ENCODE measurements at regions not wholly inside any gene's neighbourhood (a gene's known extent, or its start where the extent isn't known, plus 50 kb on each side); places are given as distances from the start of the nearest gene placed in this dataset.
A peak's percentile ranks its signal among the peaks of the same experiment; 100 is the strongest.

- DNase-seq (ENCODE audit: low read depth in 1 of 2, low spot score in 1 of 2) = no peak
- Histone ChIP-seq H3K4me3 (replicated peaks; ENCODE audit: insufficient read depth, low read length) (no peak overlapping the region), H3K27ac (replicated peaks) (no peak overlapping the region), H3K27me3 (ENCODE audit: insufficient read depth, poor library complexity, severe bottlenecking) (no peaks in the 10 kb centered on the region)
- TF ChIP-seq REST (IDR thresholded peaks at IDR 0.05; ENCODE audit: insufficient replicate concordance, low read depth) (no peak), POLR2AphosphoS5 (IDR thresholded peaks at IDR 0.05; ENCODE audit: low read depth) (no peak), GABPA (IDR thresholded peaks at IDR 0.05; ENCODE audit: low read depth) (no peak), SPI1 (IDR thresholded peaks at IDR 0.05; ENCODE audit: borderline replicate concordance, low read depth) (no peak), CTCF (IDR thresholded peaks at IDR 0.05; ENCODE audit: insufficient read depth, low read length) (no peak)
These were observed 68.8 kb upstream of the PITRM1 start for GRCh38 chr10:3241274-3241921.

- Histone ChIP-seq H3K27me3 (ENCODE audit: insufficient read depth, poor library complexity, severe bottlenecking) (no peaks in the 10 kb centered on the region), H3K27ac (replicated peaks) (no peak overlapping the region), H3K4me3 (replicated peaks; ENCODE audit: insufficient read depth, low read length) (no peak overlapping the region)
- TF ChIP-seq REST (IDR thresholded peaks at IDR 0.05; ENCODE audit: insufficient replicate concordance, low read depth) = no peak
- TF ChIP-seq POLR2AphosphoS5 (IDR thresholded peaks at IDR 0.05; ENCODE audit: low read depth) = no peak
- no peak for TF ChIP-seq SPI1 (IDR thresholded peaks at IDR 0.05; ENCODE audit: borderline replicate concordance, low read depth)
- TF ChIP-seq GABPA (IDR thresholded peaks at IDR 0.05; ENCODE audit: low read depth) = no peak
- no peak for TF ChIP-seq CTCF (IDR thresholded peaks at IDR 0.05; ENCODE audit: insufficient read depth, low read length)
- no peak for DNase-seq (ENCODE audit: low read depth in 1 of 2, low spot score in 1 of 2)
These were observed 67.6 kb upstream of the PITRM1 start for GRCh38 chr10:3239920-3240894.

GRCh38 chr10:3239066-3239919, 66.7 kb upstream of the PITRM1 start:
- peak in 1 of 2 experiments; percentile 13 for DNase-seq (ENCODE audit: low read depth in 1 of 2, low spot score in 1 of 2)
- no peak overlapping the region for H3K27ac ChIP-seq (replicated peaks)
- TF ChIP-seq POLR2AphosphoS5 (IDR thresholded peaks at IDR 0.05; ENCODE audit: low read depth) (no peak), CTCF (IDR thresholded peaks at IDR 0.05; ENCODE audit: insufficient read depth, low read length) (peak; percentile 21)
- H3K27me3 ChIP-seq (ENCODE audit: insufficient read depth, poor library complexity, severe bottlenecking) = no peaks in the 10 kb centered on the region
- H3K4me3 ChIP-seq (replicated peaks; ENCODE audit: insufficient read depth, low read length) = no peak overlapping the region
